H1 (cell line): ENCODE measurements at regions not wholly inside any gene's neighbourhood (a gene's known extent, or its start where the extent isn't known, plus 50 kb on each side); places are given as distances from the start of the nearest gene placed in this dataset.

ENCODE experiments used
- CTCF ChIA-PET: fragments of 300-600 bp; sonication (Branson Sonifier 250); formaldehyde crosslinking; loops from one replicate; lab custom pipeline; 2021; ENCODE audit not compliant: partially characterized antibody; lab: Charles Lee
- POLR2A ChIA-PET: fragments of 300-600 bp; sonication (Branson Sonifier 250); formaldehyde crosslinking; loops from one replicate; lab custom pipeline; 2021; ENCODE audit warnings: inconsistent platforms; ENCODE audit not compliant: partially characterized antibody; lab: Charles Lee
- DNase-seq, 2 experiments: peaks; one replicate each; pipeline versions ENCODE4 v3.0.0 to v3.0.0-alpha.2; 2010 to 2022; ENCODE audit warnings: low spot score in 2 of 2, low read depth in 1 of 2, mixed read lengths in 1 of 2
- FAIRE-seq: peaks from 2 replicates; lab custom pipeline; 2011; peaks lifted over from hg19 to GRCh38; lab: Jason Lieb, UNC
- H2AFZ ChIP-seq: 2 replicates; pipeline ENCODE4 v1.8.1; 2012; ENCODE audit warnings: low read length, inconsistent platforms
- H2AK5ac ChIP-seq: 2 replicates; pipeline ENCODE4 v1.6.1; 2013; ENCODE audit warnings: low read depth, low read length
- H2BK120ac ChIP-seq: replicated peaks from 2 replicates; pipeline ENCODE3; 2013; ENCODE audit warnings: low read depth, low read length, inconsistent platforms
- H2BK12ac ChIP-seq: 2 replicates; pipeline ENCODE4 v1.6.1; 2013; ENCODE audit warnings: low read depth, low read length
- H2BK15ac ChIP-seq: 2 replicates; pipeline ENCODE4 v1.6.1; 2013; ENCODE audit warnings: low read length
- H2BK20ac ChIP-seq: 2 replicates; pipeline ENCODE4 v1.6.1; 2013; ENCODE audit warnings: low read length
- H2BK5ac ChIP-seq: 2 replicates; pipeline ENCODE4 v1.6.1; 2013; ENCODE audit warnings: low read depth, low read length
- H3K14ac ChIP-seq: 2 replicates; pipeline ENCODE4 v1.6.1; 2013; ENCODE audit warnings: inconsistent platforms; ENCODE audit not compliant: insufficient read length
- H3K18ac ChIP-seq: 2 replicates; pipeline ENCODE4 v1.6.1; 2013; ENCODE audit warnings: low read length; ENCODE audit errors: extremely low read depth
- H3K23ac ChIP-seq: 2 replicates; pipeline ENCODE4 v1.6.1; 2013; ENCODE audit warnings: inconsistent platforms; ENCODE audit not compliant: insufficient read length
- H3K23me2 ChIP-seq: 2 replicates; pipeline ENCODE4 v1.6.1; 2013; ENCODE audit warnings: low read depth, low read length
- H3K27ac ChIP-seq: 2 replicates; pipeline ENCODE4 v1.6.1; 2011; ENCODE audit warnings: low read depth, low read length, inconsistent platforms
- H3K27me3 ChIP-seq, 4 experiments: replicated peaks in 1 of 4; 1 replicate in 1 of 4; 2 replicates in 3 of 4; pipeline versions ENCODE4 v1.6.1 to v1.8.1; 2011 to 2013; ENCODE audit warnings: low read length in 3 of 4, mild to moderate bottlenecking in 3 of 4, inconsistent platforms in 2 of 4, mixed read lengths in 2 of 4, moderate library complexity in 1 of 4; ENCODE audit not compliant: control insufficient read depth in 3 of 4, insufficient read depth in 3 of 4; ENCODE audit errors: extremely low read depth in 1 of 4
- H3K36me3 ChIP-seq, 4 experiments: 2 replicates each; pipeline versions ENCODE4 v1.6.1 to v1.8.1; 2011 to 2013; ENCODE audit warnings: mild to moderate bottlenecking in 4 of 4, low read length in 3 of 4, moderate library complexity in 2 of 4, control low read depth in 1 of 4, inconsistent platforms in 1 of 4; ENCODE audit not compliant: insufficient read depth in 4 of 4, control insufficient read depth in 2 of 4
- H3K4ac ChIP-seq: replicated peaks from 2 replicates; pipeline ENCODE3; 2013; ENCODE audit warnings: low read length, low read depth, mixed read lengths, inconsistent platforms; ENCODE audit not compliant: insufficient read length
- H3K4me1 ChIP-seq, 4 experiments: replicated peaks in 1 of 4; 1 replicate in 1 of 4; 2 replicates in 3 of 4; pipeline versions ENCODE4 v1.6.1 to v1.8.1; 2011 to 2013; ENCODE audit warnings: low read length in 3 of 4, inconsistent platforms in 2 of 4, mixed read lengths in 1 of 4; ENCODE audit not compliant: insufficient read depth in 4 of 4, control insufficient read depth in 3 of 4
- H3K4me2 ChIP-seq, 2 experiments: 2 replicates each; pipeline versions ENCODE4 v1.6.1 to v1.8.1; 2011 to 2013; ENCODE audit warnings: low read depth in 2 of 2, low read length in 2 of 2, control low read depth in 1 of 2, inconsistent platforms in 1 of 2, mild to moderate bottlenecking in 1 of 2; ENCODE audit not compliant: insufficient read depth in 1 of 2
- H3K4me3 ChIP-seq, 4 experiments: fragments of 200-600, 300-600 bp in 1 of 4; sonication (generic), shearing (Covaris generic), sonication (Bioruptor Twin) in 1 of 4; 2 replicates each; pipeline versions ENCODE4 v1.5.1 to v1.8.1; 2011 to 2016; ENCODE audit warnings: low read length in 4 of 4, low read depth in 3 of 4, control low read depth in 2 of 4, inconsistent platforms in 2 of 4, mild to moderate bottlenecking in 2 of 4, mixed read lengths in 1 of 4, moderate library complexity in 1 of 4; ENCODE audit not compliant: insufficient read depth in 2 of 4; ENCODE audit errors: extremely low read depth in 1 of 4
- H3K56ac ChIP-seq: replicated peaks from 2 replicates; pipeline ENCODE3; 2013; ENCODE audit warnings: low read depth, mild to moderate bottlenecking, mixed read lengths, low read length, inconsistent platforms; ENCODE audit not compliant: insufficient read length
- H3K79me1 ChIP-seq: 2 replicates; pipeline ENCODE4 v1.6.1; 2013; ENCODE audit warnings: low read depth, low read length, control low read depth
- H3K79me2 ChIP-seq, 2 experiments: 2 replicates each; pipeline versions ENCODE4 v1.6.1 to v1.8.1; 2012 to 2013; ENCODE audit warnings: low read length in 2 of 2, mild to moderate bottlenecking in 2 of 2, inconsistent platforms in 1 of 2; ENCODE audit not compliant: insufficient read depth in 2 of 2, control insufficient read depth in 1 of 2
- H3K9ac ChIP-seq, 4 experiments: replicated peaks in 1 of 4; 1 replicate in 1 of 4; 2 replicates in 3 of 4; pipeline versions ENCODE4 v1.6.1 to v1.8.1; 2011 to 2013; ENCODE audit warnings: low read depth in 3 of 4, low read length in 3 of 4, control low read depth in 2 of 4, mild to moderate bottlenecking in 2 of 4, moderate library complexity in 2 of 4, inconsistent platforms in 1 of 4; ENCODE audit errors: extremely low read depth in 1 of 4
- H3K9me3 ChIP-seq, 2 experiments: 2 replicates each; pipeline versions ENCODE4 v1.6.1 to v1.8.1; 2012 to 2013; ENCODE audit warnings: mild to moderate bottlenecking in 2 of 2, moderate library complexity in 2 of 2, control low read depth in 1 of 2, inconsistent platforms in 1 of 2, low read depth in 1 of 2, low read length in 1 of 2, mixed read lengths in 1 of 2; ENCODE audit not compliant: insufficient read depth in 2 of 2
- H4K20me1 ChIP-seq, 2 experiments: replicated peaks in 1 of 2; 2 replicates each; pipeline versions ENCODE3 to v1.8.1; 2011 to 2013; ENCODE audit warnings: inconsistent platforms in 2 of 2, low read length in 2 of 2, mild to moderate bottlenecking in 1 of 2; ENCODE audit not compliant: insufficient read depth in 2 of 2, control insufficient read depth in 1 of 2
- H4K5ac ChIP-seq: 2 replicates; pipeline ENCODE4 v1.6.1; 2013; ENCODE audit warnings: low read length, low read depth, mixed read lengths, inconsistent platforms; ENCODE audit not compliant: insufficient read length
- H4K8ac ChIP-seq: 2 replicates; pipeline ENCODE4 v1.8.0; 2013; ENCODE audit warnings: mild to moderate bottlenecking, moderate library complexity, low read length, inconsistent platforms; ENCODE audit not compliant: insufficient read depth; ENCODE audit errors: extremely low read depth
- H4K91ac ChIP-seq: replicated peaks from 2 replicates; pipeline ENCODE3; 2013; ENCODE audit warnings: low read length, mixed read lengths, inconsistent platforms; ENCODE audit not compliant: insufficient read length
- BRCA1 ChIP-seq: IDR thresholded peaks from 2 replicates; pipeline ENCODE4 v1.6.1; 2012; ENCODE audit warnings: low read depth, low read length, improper control_type of control experiment
- CBX5 ChIP-seq: fragments of 300-800, 300-1000 bp; sonication (generic); IDR thresholded peaks from 2 replicates; pipeline ENCODE4 v1.7.1; 2016; ENCODE audit warnings: antibody characterized with exemption, low read length, low read depth
- CBX8 ChIP-seq: fragments of 300-800, 300-1000 bp; sonication (generic); IDR thresholded peaks from 2 replicates; pipeline ENCODE4 v1.7.1; 2016; ENCODE audit warnings: low read depth, low read length, borderline replicate concordance
- CEBPB ChIP-seq: IDR thresholded peaks from 2 replicates; pipeline ENCODE4 v1.6.1; 2012; ENCODE audit warnings: low read depth, low read length
- CREB1 ChIP-seq: IDR thresholded peaks from 2 replicates; pipeline ENCODE4 v1.6.1; 2012; ENCODE audit warnings: inconsistent platforms
- EP300 ChIP-seq, 2 experiments: IDR thresholded peaks; 1 replicate in 1 of 2; 2 replicates in 1 of 2; pipeline ENCODE4 v1.6.1; 2011 to 2012; ENCODE audit warnings: low read depth in 2 of 2, low read length in 2 of 2, mild to moderate bottlenecking in 2 of 2, borderline replicate concordance in 1 of 2, inconsistent platforms in 1 of 2, moderate library complexity in 1 of 2
- KDM4A ChIP-seq: IDR thresholded peaks from one replicate; pipeline ENCODE4 v1.7.1; 2012; ENCODE audit warnings: low read depth, mild to moderate bottlenecking, moderate library complexity, low read length, inconsistent platforms; ENCODE audit not compliant: severe bottlenecking
- POLR2AphosphoS5 ChIP-seq: IDR thresholded peaks from 2 replicates; pipeline ENCODE4 v1.6.1; 2011; ENCODE audit warnings: low read depth, low read length
- POU5F1 ChIP-seq: IDR thresholded peaks from 2 replicates; pipeline ENCODE4 v1.6.1; 2011; ENCODE audit warnings: low read depth, mild to moderate bottlenecking, low read length, moderate library complexity
- SUZ12 ChIP-seq: fragments of 200-600 bp; sonication (generic); IDR thresholded peaks from 2 replicates; pipeline ENCODE4 v1.6.1; 2012; ENCODE audit warnings: mild to moderate bottlenecking, inconsistent platforms, low read length, moderate library complexity, mixed read lengths
- TAF7 ChIP-seq: optimal IDR thresholded peaks from 2 replicates; pipeline ENCODE3; 2011; ENCODE audit warnings: low read depth, mild to moderate bottlenecking, inconsistent platforms, low read length, moderate library complexity, borderline replicate concordance
- TBP ChIP-seq: IDR thresholded peaks from 2 replicates; pipeline ENCODE4 v1.6.1; 2011; ENCODE audit warnings: low read depth, low read length, improper control_type of control experiment
- TEAD4 ChIP-seq: IDR thresholded peaks from 2 replicates; pipeline ENCODE4 v1.6.1; 2012; ENCODE audit warnings: low read depth, low read length, inconsistent platforms, mixed read lengths
- YY1 ChIP-seq: IDR thresholded peaks from 2 replicates; pipeline ENCODE4 v1.6.1; 2011; ENCODE audit warnings: low read depth, mild to moderate bottlenecking, low read length
- ZNF274 ChIP-seq: IDR thresholded peaks from 2 replicates; pipeline ENCODE4 v1.7.0; 2012; ENCODE audit warnings: low read length, borderline replicate concordance; ENCODE audit errors: extremely low read depth
- WGBS, 2 experiments: shearing (Covaris generic) in 1 of 2; methylation state at CpG; one replicate each; pipeline versions ENCODE4 v1.1.6 to v1.1.7; 2013 to 2015; ENCODE audit warnings: low lambda C conversion rate in 2 of 2, mixed read lengths in 2 of 2, inconsistent platforms in 1 of 2, low coverage in 1 of 2, missing lambda C conversion rate in 1 of 2; ENCODE audit not compliant: insufficient replicate concordance in 2 of 2, insufficient coverage in 1 of 2, insufficient read length in 1 of 2; ENCODE audit errors: extremely low coverage in 1 of 2, missing lambda C conversion rate in 1 of 2; 5-methylcytosine and 5-hydroxymethylcytosine counted together

DNA sequence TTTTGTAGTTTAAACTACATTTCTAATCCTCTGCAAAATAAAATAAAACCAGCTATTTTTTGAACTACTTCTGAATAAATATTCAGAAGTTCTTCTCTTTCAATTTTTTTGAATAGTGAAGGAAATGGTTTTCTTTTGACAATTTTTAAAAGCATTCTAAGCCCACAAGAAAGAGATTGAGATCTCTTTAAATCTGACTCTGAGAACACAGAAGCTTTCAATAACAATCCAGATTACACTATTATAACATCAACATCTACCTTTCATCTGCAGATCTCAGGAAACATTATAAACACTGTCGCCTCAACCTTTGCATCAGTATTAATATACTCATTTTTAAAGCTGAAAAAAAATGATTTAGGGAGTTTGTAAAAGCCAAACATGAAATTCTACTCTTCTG, 247.5 kb upstream of the PREP start:
- Histone ChIP-seq H2BK15ac (no peak overlapping the region), H3K14ac (no peak overlapping the region), H3K4me3 (no peak overlapping the region), H4K5ac (no peak overlapping the region), H2BK5ac (no peak overlapping the region), H3K79me1 (no peaks in the 10 kb centered on the region), H2BK12ac (no peak overlapping the region), H3K56ac (no peak overlapping the region), H3K4ac (no peak overlapping the region), H3K23ac (no peak overlapping the region), H2BK120ac (no peak overlapping the region), H3K9ac (no peak overlapping the region), H3K23me2 (no peaks in the 10 kb centered on the region), H3K4me2 (no peak overlapping the region), H4K91ac (no peak overlapping the region), H3K27me3 (no peaks in the 10 kb centered on the region), H2AK5ac (no peak overlapping the region), H4K8ac (no peak overlapping the region), H3K4me1 (peaks cover 0 to 3% (median 0%) of the 10 kb centered on the region in 4 experiments; a peak in 1 of 7 replicates), H3K36me3 (no peaks in the 10 kb centered on the region), H3K9me3 (no peaks in the 10 kb centered on the region), H3K79me2 (no peaks in the 10 kb centered on the region), H3K18ac (no peak overlapping the region), H2AFZ (no peak overlapping the region), H4K20me1 (no peaks in the 10 kb centered on the region), H3K27ac (no peak overlapping the region), H2BK20ac (no peak overlapping the region)
- WGBS, 2 experiments, result 86% methylated on average over 1 of the region's 1 CpG; no CpG with 5 or more reads in 1 of the 2 experiments
- ChIA-PET CTCF (interaction anchor here (1.1 to 1.8 kb wide), 2 partner anchors 9 to 185 kb away, joined by 3 to 5 read pairs; no protein-coding TSS in a partner anchor), POLR2A (no interaction called here)
- FAIRE-seq, result no peak
- no peak for DNase-seq
- TF ChIP-seq KDM4A, result no peak
- TF ChIP-seq CREB1, result no peak
- TF ChIP-seq TBP, result no peak
- no peak for TF ChIP-seq TAF7
- TF ChIP-seq YY1, result no peak
- no peak for TF ChIP-seq CEBPB
- no peak for TF ChIP-seq CBX5
- TF ChIP-seq TEAD4, result no peak
- no peak for TF ChIP-seq SUZ12
- no peak for TF ChIP-seq EP300 (IDR thresholded peaks at IDR 0.05; ENCODE audit: borderline replicate concordance in 1 of 2, low read depth in 2 of 2, low read length in 2 of 2)
- no peak for TF ChIP-seq POU5F1
- no peak for TF ChIP-seq CBX8
- TF ChIP-seq ZNF274, result no peak
- TF ChIP-seq BRCA1, result no peak
- no peak for TF ChIP-seq POLR2AphosphoS5
